DOHH2 (cell line): ENCODE measurements at regions not wholly inside any gene's neighbourhood (a gene's known extent, or its start where the extent isn't known, plus 50 kb on each side); places are given as distances from the start of the nearest gene placed in this dataset.

Experiments
- H3F3A ChIP-seq: fragments of 200-600 bp; sonication (generic), shearing (Covaris generic); 2 replicates; pipeline ENCODE4 v1.6.0; 2016; ENCODE audit warnings: antibody characterized with exemption, mild to moderate bottlenecking; ENCODE audit not compliant: control insufficient read depth, insufficient read depth
- H3K27ac ChIP-seq: fragments of 200-600 bp; sonication (generic); 2 replicates; pipeline ENCODE4 v1.5.1; 2014; ENCODE audit warnings: low read depth, mild to moderate bottlenecking, low read length, moderate library complexity
- H3K27me3 ChIP-seq: fragments of 200-600 bp; sonication (generic); 2 replicates; pipeline ENCODE4 v1.6.1; 2014; ENCODE audit warnings: mild to moderate bottlenecking, low read length, mixed read lengths; ENCODE audit not compliant: control insufficient read depth
- H3K36me3 ChIP-seq: fragments of 200-600 bp; sonication (generic); 2 replicates; pipeline ENCODE4 v1.6.1; 2014; ENCODE audit warnings: mild to moderate bottlenecking, low read length, moderate library complexity, mixed read lengths; ENCODE audit not compliant: control insufficient read depth
- H3K4me1 ChIP-seq: fragments of 200-600 bp; sonication (generic); 2 replicates; pipeline ENCODE4 v1.6.1; 2014; ENCODE audit warnings: mild to moderate bottlenecking, low read length, mixed read lengths; ENCODE audit not compliant: control insufficient read depth
- H3K4me2 ChIP-seq: fragments of 200-600 bp; sonication (generic); 2 replicates; pipeline ENCODE4 v1.6.0; 2014; ENCODE audit warnings: mild to moderate bottlenecking, low read length, moderate library complexity
- H3K4me3 ChIP-seq: fragments of 200-600 bp; sonication (generic); 2 replicates; pipeline ENCODE4 v1.5.1; 2014; ENCODE audit warnings: mild to moderate bottlenecking, low read length, mixed read lengths
- H3K79me2 ChIP-seq: fragments of 200-600 bp; sonication (generic); 2 replicates; pipeline ENCODE4 v1.6.1; 2014; ENCODE audit warnings: mild to moderate bottlenecking, low read length, mixed read lengths; ENCODE audit not compliant: control insufficient read depth
- H3K9me2 ChIP-seq: fragments of 200-600 bp; sonication (generic); replicated peaks from 2 replicates; pipeline ENCODE4 v1.6.1; 2014; ENCODE audit warnings: mild to moderate bottlenecking, low read length, mixed read lengths; ENCODE audit not compliant: control insufficient read depth
- H3K9me3 ChIP-seq: fragments of 200-600 bp; sonication (generic); 2 replicates; pipeline ENCODE4 v1.6.1; 2014; ENCODE audit warnings: antibody characterized with exemption, low read length, mixed read lengths; ENCODE audit not compliant: control insufficient read depth, insufficient read depth
- H4K20me1 ChIP-seq: fragments of 200-600 bp; sonication (generic); 2 replicates; pipeline ENCODE4 v1.6.0; 2014; ENCODE audit warnings: low read depth, mild to moderate bottlenecking, antibody characterized with exemption, low read length, moderate library complexity; ENCODE audit not compliant: control insufficient read depth, insufficient read depth
- CTCF ChIP-seq: fragments of 200-600 bp; sonication (generic); IDR thresholded peaks from one replicate; pipeline ENCODE4 v1.5.1; 2014; ENCODE audit warnings: antibody characterized with exemption, mild to moderate bottlenecking, low read depth, low read length; ENCODE audit not compliant: poor library complexity, severe bottlenecking
- EZH2phosphoT487 ChIP-seq: fragments of 200-600 bp; sonication (generic); IDR thresholded peaks from 2 replicates; pipeline ENCODE4 v1.6.1; 2017; ENCODE audit warnings: borderline replicate concordance, mild to moderate bottlenecking, antibody characterized with exemption, low read length, moderate library complexity, mixed read lengths

GRCh38 chr7:22551768-22552513, 52.0 kb upstream of the STEAP1B start:
- Histone ChIP-seq H3K4me3 (no peak overlapping the region), H3K27me3 (peaks cover 74% of the 10 kb centered on the region), H3F3A (no peaks in the 10 kb centered on the region), H3K36me3 (no peaks in the 10 kb centered on the region), H4K20me1 (no peaks in the 10 kb centered on the region), H3K9me3 (no peaks in the 10 kb centered on the region), H3K4me1 (peaks cover 24% of the 10 kb centered on the region), H3K4me2 (no peak overlapping the region), H3K79me2 (no peaks in the 10 kb centered on the region), H3K27ac (no peak overlapping the region), H3K9me2 (no peaks in the 10 kb centered on the region)
- TF ChIP-seq EZH2phosphoT487 (peak; percentile 85; the same call in 1 of the 2 replicates), CTCF (no peak)

- peak overlapping the region; percentile 37; the same call in 1 of the 2 replicates for H3K4me2 ChIP-seq
- TF ChIP-seq EZH2phosphoT487 (peak; percentile 97; the same call in 1 of the 2 replicates), CTCF (peak; percentile 12)
- no peaks in the 10 kb centered on the region for H3K79me2 ChIP-seq
- H4K20me1 ChIP-seq = no peaks in the 10 kb centered on the region
- H3K9me3 ChIP-seq = no peaks in the 10 kb centered on the region
- no peaks in the 10 kb centered on the region for H3F3A ChIP-seq
- H3K4me3 ChIP-seq = no peak overlapping the region
- H3K27me3 ChIP-seq = peaks cover 80% of the 10 kb centered on the region
- peaks cover 24% of the 10 kb centered on the region for H3K4me1 ChIP-seq
- no peak overlapping the region for H3K27ac ChIP-seq
- no peaks in the 10 kb centered on the region for H3K36me3 ChIP-seq
- no peaks in the 10 kb centered on the region for H3K9me2 ChIP-seq
Measured at GRCh38 chr7:22550514-22551030, 50.6 kb upstream of the STEAP1B start.

- peak overlapping the region; percentile 37 for H3K4me2 ChIP-seq
- H3K9me2 ChIP-seq = no peaks in the 10 kb centered on the region
- no peaks in the 10 kb centered on the region for H4K20me1 ChIP-seq
- no peaks in the 10 kb centered on the region for H3K9me3 ChIP-seq
- H3K79me2 ChIP-seq = no peaks in the 10 kb centered on the region
- TF ChIP-seq CTCF (peak; percentile 81), EZH2phosphoT487 (no peak; the same call in none of the 2 replicates)
- H3K27me3 ChIP-seq = peaks cover 85% of the 10 kb centered on the region
- H3K4me3 ChIP-seq = peak overlapping the region; percentile 18; the same call in 1 of the 2 replicates
- peaks cover 24% of the 10 kb centered on the region for H3K4me1 ChIP-seq
- no peak overlapping the region for H3K27ac ChIP-seq
- H3F3A ChIP-seq = no peaks in the 10 kb centered on the region
- H3K36me3 ChIP-seq = no peaks in the 10 kb centered on the region
Measured at GRCh38 chr7:22549667-22550513, 49.9 kb upstream of the STEAP1B start.
